GM11168 (cell line): ENCODE measurements at regions not wholly inside any gene's neighbourhood (a gene's known extent, or its start where the extent isn't known, plus 50 kb on each side); places are given as distances from the start of the nearest gene placed in this dataset.

Experiments used
- in situ Hi-C: fragments of 300-500 bp; cut with MboI; formaldehyde crosslinking; loops from one replicate; pipeline ENCODE4 v1.12.0; 2022; ENCODE audit warnings: low sequenced_read_pairs; ENCODE audit not compliant: unreplicated experiment

DNA sequence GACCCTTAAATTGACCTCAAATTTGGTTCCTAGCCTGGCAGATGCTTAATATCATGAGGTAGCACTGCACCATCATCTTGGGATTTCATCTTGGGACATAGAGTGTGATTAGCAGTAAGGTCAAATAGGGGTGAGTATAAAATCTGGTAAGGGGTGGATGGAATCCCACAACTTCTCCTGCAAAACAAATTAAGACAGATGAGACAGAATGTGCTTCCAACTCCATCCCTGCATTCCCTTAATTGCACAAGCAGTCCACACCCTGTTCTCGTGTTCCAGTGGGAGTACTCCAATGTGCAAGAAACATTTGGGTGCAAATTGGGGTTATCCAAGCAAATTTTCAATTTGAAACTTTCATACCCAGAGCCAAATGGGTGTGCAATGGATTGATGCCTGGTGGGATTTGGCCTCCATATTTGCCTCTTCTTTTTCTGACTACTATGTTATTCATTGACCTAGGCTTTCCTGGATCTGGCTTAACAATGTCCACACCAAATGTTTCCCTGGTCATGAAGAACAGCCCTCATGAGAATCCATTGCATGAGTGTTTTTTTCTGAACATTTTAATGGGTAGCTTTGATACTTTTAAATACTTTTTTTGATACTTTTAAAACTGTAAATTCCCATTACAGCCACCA lies 785.0 kb upstream of the TSPY4 start:
- in situ Hi-C loops: no loop called here

GRCh38 chrY:8553614-8554013 lies 783.6 kb upstream of the TSPY4 start:
- in situ Hi-C loops: no loop called here

GRCh38 chrY:8561385-8561784 lies 775.9 kb upstream of the TSPY4 start:
- in situ Hi-C loops: no loop called here

DNA sequence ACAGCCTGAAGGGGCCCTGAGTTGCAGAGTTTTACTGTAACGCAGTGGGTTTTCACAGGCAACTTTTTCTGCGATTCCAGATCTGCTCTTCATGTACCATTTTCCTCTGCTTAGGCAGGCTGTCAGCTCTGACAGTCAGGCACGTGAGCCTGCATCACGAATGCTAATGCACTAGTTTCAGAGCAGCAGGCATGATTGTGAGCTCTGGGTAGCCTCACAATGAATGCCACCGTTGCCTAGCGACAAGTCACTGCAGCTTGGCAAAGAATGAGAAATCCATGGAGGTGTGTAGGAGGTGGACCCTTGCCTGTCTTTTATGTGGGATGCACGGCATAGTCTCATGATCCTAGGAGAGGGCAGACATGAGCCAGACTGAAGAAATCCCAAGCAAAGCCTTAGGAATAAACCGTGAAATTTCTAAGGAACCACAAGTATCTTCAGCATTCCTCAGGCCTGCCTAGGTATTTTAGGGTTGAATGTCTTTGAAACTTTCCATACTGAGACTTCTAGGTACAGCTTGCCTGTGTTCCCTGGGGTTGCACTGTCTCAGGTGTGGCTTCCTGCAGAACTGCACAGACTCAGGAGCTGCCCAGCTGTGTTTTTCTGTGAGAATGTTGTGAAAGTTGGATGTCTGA lies 774.7 kb upstream of the TSPY4 start:
- in situ Hi-C loops: no loop called here

- in situ Hi-C loops: no loop called here
Observed at GRCh38 chrY:8564421-8564820, 772.8 kb upstream of the TSPY4 start.

DNA sequence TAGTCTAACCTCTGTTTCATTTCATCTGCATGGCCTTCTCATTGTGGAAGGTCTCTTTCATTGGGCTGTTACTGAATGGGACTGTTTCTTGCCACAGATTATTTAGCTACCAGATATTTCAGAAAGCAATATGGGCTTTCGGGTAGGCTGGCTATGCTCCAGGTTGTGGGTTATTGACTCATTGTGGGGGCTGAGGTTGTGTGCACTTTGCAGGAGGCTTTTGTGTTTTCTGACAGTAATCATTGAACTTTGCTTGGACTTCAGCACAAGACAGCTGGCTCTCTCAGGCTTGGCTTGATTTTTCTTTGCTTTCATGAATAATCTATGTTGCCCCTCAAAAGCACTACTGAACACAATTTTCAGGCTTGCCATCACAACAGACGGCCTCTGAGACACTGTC lies 771.1 kb upstream of the TSPY4 start:
- in situ Hi-C loops: no loop called here

- in situ Hi-C loops: no loop called here
Observed at GRCh38 chrY:8570384-8570783, 766.9 kb upstream of the TSPY4 start.

DNA sequence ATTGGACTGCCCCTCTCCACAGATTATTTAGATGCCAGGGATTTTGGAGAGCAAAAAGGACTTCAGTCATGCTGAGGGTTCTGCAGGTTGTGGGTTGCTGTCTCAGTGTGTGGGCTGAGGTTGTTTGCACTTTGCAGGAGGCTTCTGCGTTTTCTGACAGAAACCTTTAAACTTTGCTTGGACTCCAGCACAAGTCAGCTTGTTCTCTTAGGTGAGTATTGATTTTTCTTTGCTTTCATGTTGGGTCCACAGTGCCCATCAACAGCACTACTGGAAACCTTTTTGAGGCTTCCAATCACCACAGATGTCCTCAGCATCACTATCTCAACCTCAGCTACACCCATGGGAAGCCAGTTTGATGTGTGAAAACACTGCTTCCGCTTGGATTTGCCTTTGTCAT lies 764.3 kb upstream of the TSPY4 start:
- in situ Hi-C loops: no loop called here

DNA sequence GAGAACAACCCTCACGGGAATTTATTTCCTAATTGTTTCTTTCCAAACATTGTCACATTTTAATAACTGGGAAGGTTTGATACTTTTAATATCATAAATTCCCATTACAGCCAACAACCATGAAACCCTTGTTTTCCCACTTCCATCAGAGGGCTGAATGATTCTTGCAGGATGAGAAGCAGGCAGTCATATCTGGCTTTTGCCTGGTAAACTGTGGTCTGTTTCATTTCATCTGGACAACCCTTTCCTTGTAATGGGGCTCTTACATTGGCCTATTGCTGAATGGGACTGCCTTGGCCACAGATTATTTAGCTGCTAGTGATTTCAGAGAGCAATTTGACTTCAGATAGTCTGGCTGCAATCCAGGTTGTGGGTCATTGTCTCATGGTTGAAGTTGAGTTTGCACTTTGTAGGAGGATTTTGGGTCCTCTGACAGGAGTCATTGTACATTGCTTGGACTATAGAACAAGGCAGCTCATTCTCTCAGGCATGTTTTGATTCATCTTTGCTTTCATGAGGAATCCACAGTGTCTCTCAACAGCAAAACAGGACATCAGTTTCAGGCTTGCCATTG lies 754.9 kb upstream of the TSPY4 start:
- in situ Hi-C loops: no loop called here

DNA sequence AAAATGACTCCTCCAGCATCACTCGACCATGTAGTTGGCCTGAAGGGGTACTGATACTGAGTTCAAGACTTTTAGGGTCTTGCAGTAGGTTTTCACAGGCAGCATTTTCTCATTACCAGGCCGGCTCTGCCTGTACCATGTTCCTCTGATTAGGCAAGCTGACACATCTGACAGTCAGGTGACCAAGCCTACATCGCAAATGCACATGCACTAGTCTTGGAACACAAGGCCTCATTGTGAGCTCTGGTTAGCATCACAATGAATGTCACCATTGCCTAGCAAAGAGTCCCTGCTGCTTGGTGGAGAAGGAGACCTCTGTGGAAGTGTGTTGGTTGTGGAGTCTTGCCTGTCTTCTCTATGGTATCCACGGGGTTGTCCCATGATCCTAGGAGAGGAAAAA lies 754.1 kb upstream of the TSPY4 start:
- in situ Hi-C loops: no loop called here

- in situ Hi-C loops: no loop called here
Observed at GRCh38 chrY:8590641-8591040, 746.6 kb upstream of the TSPY4 start.

DNA sequence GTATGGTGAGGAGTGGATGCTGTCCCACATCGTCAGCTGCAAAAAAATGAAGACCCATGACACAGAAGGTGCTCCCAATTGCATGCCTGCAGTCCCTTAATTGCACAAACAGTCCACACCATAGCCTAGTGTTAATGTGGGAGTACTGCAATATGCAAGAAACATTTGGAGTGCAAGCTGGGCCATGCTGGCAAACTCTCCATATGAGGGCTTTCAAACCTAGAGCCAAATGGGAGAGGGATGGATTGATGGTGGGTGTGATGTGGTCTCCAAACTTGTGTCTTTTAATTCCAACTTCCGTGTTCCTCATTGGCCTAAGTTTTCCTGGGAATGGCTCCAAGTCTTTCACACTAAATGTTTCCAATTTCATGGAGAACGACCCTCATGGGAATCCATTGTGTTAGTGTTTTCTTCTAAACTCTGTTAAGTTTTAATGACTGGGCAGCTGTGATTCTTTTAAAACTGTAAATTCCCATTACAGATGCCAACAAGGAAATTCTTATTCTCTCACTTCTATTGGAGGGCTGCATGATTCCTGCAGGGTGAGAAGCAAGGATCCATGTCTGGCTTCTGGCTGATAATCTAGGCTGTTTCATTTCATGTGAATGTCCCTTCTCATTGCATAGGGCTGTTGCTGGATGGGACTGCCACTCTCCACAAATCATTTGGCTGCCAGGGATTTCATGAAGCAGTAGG lies 745.3 kb upstream of the TSPY4 start:
- in situ Hi-C loops: no loop called here

- in situ Hi-C loops: no loop called here
Observed at GRCh38 chrY:8594657-8595056, 742.6 kb upstream of the TSPY4 start.

GRCh38 chrY:8599141-8599540 lies 738.1 kb upstream of the TSPY4 start:
- in situ Hi-C loops: no loop called here

DNA sequence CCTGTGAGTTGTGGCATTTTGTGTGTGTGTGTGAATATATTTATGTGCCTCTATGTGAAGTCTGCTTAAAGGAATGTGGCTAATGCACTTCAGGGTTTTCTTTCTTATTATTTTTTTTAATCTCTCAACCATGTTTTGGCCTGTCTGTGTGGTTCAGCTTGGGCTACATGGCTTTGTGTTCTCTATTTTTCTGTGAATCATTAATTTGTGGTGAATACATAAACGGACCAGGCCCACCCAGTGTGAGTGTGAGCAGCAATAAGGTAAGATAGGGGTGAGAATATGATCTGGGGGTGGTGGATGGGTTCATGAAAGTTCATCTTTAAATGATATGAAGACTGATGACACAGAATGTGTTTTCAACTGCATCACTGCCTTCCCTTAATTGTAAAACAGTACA lies 726.6 kb upstream of the TSPY4 start:
- in situ Hi-C loops: no loop called here

DNA sequence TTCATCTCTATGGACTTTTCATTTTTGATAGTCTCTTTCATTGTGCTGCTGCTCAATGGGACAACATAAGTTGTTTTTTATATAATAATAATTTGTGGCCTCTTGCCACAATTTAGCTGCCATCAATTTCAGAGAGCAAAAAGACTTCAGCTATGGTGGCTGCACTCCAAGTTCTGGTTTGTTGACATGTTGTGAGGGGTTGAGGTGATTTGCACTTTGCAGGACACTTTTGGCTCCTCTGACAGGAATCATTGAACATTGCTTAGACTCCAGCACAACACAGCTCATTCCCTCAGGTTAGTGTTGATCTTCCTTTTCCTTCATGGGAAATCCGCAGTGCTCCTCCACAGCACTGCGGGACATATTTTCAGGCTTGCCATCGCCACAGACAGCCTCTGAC lies 725.4 kb upstream of the TSPY4 start:
- in situ Hi-C loops: no loop called here

DNA sequence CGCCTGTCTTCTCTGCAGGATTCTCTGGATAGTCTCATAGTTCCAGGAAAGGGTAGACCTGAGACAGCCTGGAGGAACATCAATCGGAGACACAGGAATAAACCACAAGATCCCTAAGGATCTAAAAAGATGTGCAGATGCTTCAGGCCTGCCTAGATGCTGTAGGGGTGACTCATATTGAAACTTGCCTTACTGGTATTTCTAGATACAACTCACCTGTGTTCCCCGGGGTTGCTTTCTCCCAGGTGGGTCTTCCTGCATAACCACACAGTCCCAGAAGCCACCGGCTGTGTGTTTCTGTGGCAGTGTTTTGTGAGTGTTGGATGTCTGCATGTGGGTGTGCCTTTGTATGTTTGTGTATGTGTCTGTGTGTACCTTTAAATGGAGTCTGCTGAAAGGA lies 719.0 kb upstream of the TSPY4 start:
- in situ Hi-C loops: no loop called here

DNA sequence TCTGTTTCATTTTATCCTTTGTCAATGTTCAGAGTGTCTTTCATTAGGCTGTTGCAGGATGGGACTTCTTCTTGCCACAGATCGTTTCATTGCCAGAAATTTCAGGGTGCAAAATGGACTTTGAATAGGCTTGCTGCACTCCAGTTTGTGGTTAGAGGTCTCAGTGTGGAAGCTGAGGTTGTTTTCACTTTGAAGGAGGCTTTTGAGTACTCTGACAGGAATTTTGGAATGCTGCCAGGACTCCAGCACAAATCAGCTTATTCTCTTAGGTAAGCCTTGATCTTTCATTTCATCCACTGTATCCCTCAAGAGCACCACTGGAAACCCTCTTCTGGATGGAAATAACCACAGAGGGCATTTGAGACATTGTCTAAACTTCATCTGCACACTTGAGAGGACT lies 715.1 kb upstream of the TSPY4 start:
- in situ Hi-C loops: no loop called here

DNA sequence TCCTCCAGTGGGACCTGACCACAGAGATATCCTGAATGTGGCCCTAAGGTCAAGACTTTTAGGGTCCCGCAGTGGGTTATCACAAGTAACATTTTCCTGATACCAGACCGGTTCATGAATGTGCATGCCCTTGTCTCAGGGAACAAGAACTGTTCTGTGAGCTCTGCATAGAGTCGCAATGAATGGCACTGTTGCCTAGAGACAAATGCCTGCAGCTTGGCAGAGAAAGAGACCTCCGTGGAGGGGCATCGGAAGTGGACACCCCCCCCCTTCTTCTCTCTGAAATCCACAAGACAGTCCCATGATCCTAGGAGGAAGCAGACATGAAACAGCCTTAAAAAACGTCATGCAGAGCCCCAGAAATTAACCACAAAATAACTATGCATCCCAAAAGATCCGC lies 714.4 kb upstream of the TSPY4 start:
- in situ Hi-C loops: no loop called here

GRCh38 chrY:8629636-8630035 lies 707.6 kb upstream of the TSPY4 start:
- in situ Hi-C loops: no loop called here

DNA sequence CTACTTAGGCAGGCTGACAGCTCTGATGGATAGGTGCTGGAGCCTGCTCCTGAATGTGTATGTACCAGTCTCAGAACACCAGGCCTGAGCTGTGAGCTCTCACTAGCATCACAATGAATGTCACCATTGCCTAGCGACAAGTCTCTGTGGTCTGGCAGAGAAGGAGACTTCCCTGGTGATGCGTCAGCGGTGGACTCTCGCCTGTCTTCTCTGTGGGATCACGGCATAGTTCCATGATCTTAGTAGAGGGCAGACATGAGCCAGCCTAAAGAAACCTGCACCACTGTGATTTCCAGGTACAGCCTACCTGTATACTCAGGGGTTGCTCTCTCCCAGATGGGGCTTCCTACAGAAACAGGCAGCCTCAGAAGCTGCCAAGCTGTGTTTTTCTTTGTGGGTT lies 699.2 kb upstream of the TSPY4 start:
- in situ Hi-C loops: no loop called here

DNA sequence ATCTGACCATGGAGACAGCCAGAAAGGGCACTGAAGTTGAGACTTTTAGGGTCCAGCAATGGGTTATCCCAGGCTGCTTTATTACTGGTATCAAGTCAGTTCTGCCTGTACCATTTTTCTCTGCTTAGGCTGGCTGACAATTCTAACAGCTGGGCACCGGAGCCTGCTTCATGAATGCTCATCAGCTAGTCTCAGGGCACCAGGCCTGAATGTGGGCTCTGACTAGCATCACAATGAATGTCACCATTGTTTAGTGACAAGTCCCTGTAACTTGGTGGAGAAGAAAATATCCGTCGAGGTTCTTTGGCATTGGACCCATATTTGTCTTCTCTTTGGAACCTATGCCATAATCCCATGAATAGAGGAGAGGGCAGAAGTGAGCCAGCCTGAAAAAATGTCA lies 692.3 kb upstream of the TSPY4 start:
- in situ Hi-C loops: no loop called here
